ENCODE measurements at regions not wholly inside any gene's neighbourhood (a gene's known extent, or its start where the extent isn't known, plus 50 kb on each side); places are given as distances from the start of the nearest gene placed in this dataset.

DNA sequence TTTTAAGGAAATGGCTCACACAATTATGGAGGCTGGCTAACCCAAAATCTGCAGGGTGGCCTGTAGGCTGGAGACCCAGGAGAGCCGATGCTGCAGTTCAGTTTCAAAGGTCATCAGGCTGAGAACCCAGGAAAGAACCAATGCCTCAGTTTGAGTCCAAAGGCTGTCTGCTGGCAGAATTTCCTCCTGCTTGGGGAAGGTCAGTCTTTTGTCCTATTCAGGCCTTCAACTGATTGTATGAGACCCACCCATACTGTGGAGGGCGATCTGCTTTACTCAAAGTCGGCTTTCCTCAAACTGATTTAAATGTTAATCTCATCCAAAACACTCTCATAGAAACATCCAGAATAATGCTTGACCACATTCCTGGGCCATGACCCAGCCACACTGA lies 189.7 kb upstream of the CDYL start:
- no peak overlapping the region for H3K27ac ChIP-seq (ENCODE audit: low read depth)
- no peaks in the 10 kb centered on the region for H3K4me1 ChIP-seq (ENCODE audit: insufficient read depth)
- TF ChIP-seq JUNB (IDR thresholded peaks at IDR 0.05; ENCODE audit: unreplicated experiment) (no peak), EZH2 (IDR thresholded peaks at IDR 0.05; ENCODE audit: low read depth, unreplicated experiment) (no peak), EZH2phosphoT487 (IDR thresholded peaks at IDR 0.05; ENCODE audit: unreplicated experiment) (no peak), ZNF462 (CRISPR knock-in tag; IDR thresholded peaks at IDR 0.05) (no peak), ZNF331 (CRISPR knock-in tag; IDR thresholded peaks at IDR 0.05; ENCODE audit: low read depth) (no peak), NANOG (IDR thresholded peaks at IDR 0.05; ENCODE audit: borderline replicate concordance) (no peak), CTCF (conservative IDR thresholded peaks at IDR 0.05; ENCODE audit: low read depth in 2 of 2) (no peak)
- ATAC-seq, result no peak
- no peaks in the 10 kb centered on the region for H3F3A ChIP-seq (replicated peaks; ENCODE audit: low read depth)
- H4K20me1 ChIP-seq (replicated peaks; ENCODE audit: insufficient read depth), result no peaks in the 10 kb centered on the region
- H3K9me2 ChIP-seq (ENCODE audit: insufficient read depth), result 0 out of 2 replicates have a peak, but pooled peaks cover 5% of the 10 kb centered on the region
- Mint-ChIP-seq H3K9me3 (no peaks in the 10 kb centered on the region), H3K27ac (no peak overlapping the region), H3K4me1 (peaks cover 8% of the 10 kb centered on the region), H3K4me3 (no peak overlapping the region), H3K27me3 (ENCODE audit: insufficient read depth, low read depth, poor library complexity) (peaks cover 6% of the 10 kb centered on the region), H3K36me3 (ENCODE audit: low read depth) (no peaks in the 10 kb centered on the region)
- H3K79me2 ChIP-seq (replicated peaks; ENCODE audit: insufficient read depth), result no peaks in the 10 kb centered on the region
- no peak for DNase-seq (ENCODE audit: low spot score)
- H3K27me3 ChIP-seq (ENCODE audit: insufficient read depth), result no peaks in the 10 kb centered on the region
- no peak overlapping the region for H3K4me3 ChIP-seq
- no peak overlapping the region for H2AFZ ChIP-seq
- no peaks in the 10 kb centered on the region for H3K36me3 ChIP-seq (ENCODE audit: insufficient read depth)
- H3K4me2 ChIP-seq, result no peak overlapping the region

Data from GM23338 (cell line).